Hindlimb muscle (tissue), 1 donor: ENCODE measurements at regions not wholly inside any gene's neighbourhood (a gene's known extent, or its start where the extent isn't known, plus 50 kb on each side); places are given as distances from the start of the nearest gene placed in this dataset.

Experiments used
- DNase-seq: peaks from one replicate; pipeline ENCODE4 v3.0.0-alpha.2; 2013

DNA sequence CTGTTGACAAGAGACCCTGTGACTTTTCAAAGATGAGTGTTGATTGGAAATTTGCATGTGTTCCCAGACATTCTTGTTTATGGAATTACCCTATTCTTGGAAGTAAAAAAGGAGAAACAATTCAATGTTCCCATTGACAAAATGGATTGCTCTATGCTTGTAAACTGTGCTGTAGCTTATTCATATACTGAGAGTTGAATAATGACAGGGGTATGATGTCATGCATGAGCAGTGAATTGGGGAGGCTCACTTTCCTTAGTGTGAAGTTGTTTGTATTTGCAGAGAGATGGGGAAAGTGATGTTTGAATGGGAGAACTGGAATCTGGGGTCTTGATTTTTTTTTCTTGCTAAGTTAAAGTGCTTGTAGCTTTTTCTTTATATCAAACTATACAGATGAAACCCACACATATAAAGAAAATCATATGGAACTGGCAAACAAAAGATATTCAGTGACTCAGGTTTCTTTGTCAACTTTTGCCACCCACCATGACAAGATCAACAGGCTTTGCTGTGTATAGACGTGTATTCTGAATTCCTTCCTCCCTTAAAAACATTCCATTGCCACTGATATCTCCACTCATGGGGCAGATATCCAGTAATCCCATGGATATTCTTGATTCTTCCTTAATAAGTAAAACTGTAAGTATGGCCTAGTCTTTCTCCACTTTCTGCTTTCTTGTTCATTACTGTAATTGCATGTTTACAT lies 97.8 kb upstream of the JAG1 start:
- no peak for DNase-seq

DNA sequence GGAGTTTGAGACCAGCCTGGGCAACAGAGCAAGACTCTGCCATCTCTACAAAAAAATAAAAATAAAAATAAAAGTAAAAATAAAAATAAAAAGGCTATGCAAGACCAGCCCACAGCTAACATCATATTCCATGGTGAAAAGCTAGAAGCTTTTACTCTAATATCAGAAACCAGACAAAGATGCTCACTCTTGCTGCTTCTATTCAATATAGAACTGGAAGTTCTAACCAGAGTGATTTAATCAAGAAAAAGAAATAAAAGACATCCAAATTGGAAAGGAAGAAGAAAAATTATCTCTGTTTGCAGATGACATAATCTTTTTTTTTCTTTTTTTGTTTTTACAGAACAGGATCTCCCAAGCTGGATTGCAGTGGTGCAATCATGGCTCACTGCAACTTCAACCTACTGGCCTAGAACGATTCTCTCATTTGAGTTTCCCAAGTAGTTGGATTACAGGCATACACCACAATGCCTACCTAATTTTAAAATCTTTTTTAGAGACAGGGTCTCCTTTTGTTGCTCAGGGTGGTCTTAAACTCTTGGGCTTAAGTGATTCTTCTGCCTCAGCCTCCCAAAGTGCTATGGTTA lies 100.7 kb upstream of the JAG1 start:
- no peak for DNase-seq

DNA sequence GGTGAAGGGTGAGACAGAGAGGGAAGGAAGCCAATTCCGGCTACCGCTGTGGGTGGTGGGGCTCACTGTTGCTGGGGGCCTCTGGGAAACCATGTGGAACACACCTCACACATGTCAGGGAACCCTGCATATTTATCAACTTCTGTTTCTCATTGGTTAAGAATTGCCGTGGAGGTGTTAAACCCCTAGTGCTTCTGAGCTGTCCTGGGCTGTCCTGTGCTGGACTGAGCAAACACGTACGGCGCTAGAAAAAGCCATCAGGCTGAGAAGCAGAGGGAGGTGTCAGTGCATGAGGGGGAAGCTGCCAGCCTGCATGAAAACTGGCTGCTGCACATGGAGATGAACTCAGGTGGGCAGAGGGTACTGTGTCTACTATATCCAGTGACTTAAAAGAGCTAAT lies 103.9 kb upstream of the JAG1 start:
- no peak for DNase-seq

DNA sequence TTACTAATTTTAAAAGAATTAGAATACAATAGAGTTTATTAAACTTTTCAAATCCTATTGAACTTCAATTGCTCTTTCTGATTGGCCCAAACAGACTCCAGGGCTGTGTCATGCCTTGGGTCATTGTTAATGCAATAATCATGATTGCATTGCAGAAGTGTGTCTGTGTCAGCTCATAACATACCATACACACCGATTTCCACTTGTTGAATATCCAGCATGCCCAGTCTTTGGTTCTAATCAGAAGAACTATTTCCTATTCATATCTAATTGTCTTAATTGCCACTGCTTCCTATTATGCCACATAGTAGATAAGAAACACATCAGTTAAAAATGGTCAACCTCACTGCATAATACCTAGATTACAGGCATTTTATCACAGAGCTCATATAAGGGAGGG lies 106.1 kb upstream of the JAG1 start:
- no peak for DNase-seq

DNA sequence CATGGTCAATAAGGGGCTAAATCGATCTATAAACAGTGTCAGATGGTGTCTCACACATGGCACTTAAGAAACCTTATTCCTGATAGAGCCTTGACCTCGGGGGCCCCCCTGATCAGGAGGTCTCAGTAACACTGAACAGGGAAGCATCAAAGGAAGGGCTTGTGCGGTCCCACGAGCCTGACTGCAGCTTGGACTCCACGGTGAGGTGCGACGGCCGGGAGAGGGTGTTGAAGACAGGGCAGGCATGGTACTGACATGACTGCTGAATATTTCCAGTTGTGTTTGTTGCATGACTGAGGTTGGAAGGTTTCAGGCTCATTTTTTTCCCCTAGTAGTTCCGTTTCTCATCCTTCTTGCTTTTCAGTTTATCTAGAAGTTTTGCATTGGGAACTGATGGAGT lies 107.1 kb upstream of the JAG1 start:
- DNase-seq, result no peak

DNA sequence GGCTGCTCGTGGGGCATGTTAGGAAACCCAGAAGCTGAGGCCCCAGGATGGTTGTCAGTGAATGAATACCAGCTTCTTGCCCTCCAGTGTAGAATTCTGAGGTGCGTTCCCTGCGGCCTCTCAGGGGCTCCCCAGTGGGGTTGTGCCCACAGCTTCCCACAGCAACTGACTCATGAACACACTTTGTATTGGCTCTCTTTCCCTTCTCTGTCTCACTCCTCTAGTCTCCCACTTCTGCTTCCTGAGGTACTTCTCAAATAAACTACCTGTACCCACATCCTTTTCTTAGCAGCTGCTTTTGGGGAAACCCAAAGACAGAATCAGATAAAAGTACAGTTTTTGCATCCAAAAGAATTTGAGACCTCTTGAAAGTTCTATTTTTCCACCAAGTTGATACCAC lies 107.7 kb upstream of the JAG1 start:
- no peak for DNase-seq

DNA sequence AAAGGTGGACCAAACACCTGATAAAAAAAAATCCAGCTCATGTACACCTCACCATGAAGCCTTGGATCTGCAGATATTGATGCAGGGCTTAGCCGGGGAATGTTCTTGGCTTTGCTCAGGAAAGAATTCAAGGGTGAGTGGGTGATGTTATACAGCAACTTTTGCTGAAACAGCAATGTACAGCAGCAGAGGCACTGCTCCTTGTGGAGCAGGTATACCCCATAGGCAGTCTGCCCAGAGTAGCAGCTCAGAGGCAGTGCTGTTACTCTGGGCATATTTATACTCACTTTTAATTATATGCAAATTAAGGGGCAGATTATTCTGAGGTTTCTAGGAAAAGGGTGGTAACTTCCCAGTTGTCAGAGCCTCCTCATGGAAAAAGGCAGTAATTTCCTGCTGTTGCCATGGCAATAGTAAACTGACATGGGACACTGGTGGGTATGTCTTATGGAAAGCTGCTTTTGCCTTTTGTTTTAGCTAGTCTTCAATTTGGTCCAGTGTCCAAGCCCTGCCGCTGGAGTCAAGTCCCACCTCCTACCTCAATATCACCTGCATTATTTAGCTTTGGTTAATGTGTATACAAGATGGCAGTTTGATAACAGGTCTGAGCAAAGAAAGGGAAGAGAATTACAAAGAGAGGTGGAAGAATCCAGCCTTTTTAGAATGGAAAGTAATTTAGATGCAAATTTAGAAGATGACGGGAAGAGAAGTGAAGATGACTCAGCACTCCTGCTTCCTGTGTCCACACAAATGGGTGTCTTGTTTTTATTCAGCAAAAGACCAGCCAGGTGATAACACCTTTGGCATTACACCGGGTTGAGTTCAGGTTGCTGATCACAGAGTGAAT lies 110.1 kb upstream of the JAG1 start:
- DNase-seq, result no peak

DNA sequence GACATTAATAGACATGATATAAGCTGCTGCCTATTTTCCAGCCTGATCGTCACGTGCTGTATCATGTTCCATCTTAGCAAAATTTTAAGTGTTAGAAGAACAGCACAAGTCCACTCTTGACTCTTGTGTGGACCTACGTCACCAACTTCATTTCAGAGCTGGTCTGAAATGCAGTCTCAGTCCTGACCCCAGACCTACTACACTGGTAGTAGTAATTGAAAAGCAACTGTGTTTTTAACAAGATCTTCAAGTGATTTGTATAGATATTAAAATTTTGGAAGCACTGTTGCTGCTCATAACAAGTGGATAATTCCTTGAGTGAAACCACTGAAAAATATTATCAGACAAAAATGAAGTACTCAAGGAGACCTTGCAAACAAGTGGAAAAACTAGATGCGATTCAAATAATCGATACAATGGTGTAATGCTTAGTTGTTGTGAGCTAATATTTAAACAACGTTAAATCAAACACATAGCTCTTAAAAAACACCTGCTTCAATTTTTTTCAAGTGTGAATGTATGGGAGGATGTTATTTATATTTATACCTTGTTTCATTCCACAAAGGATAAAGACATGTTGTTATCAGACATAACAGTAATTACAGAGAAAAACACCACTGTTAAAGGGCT lies 110.9 kb upstream of the JAG1 start:
- DNase-seq, result no peak

DNA sequence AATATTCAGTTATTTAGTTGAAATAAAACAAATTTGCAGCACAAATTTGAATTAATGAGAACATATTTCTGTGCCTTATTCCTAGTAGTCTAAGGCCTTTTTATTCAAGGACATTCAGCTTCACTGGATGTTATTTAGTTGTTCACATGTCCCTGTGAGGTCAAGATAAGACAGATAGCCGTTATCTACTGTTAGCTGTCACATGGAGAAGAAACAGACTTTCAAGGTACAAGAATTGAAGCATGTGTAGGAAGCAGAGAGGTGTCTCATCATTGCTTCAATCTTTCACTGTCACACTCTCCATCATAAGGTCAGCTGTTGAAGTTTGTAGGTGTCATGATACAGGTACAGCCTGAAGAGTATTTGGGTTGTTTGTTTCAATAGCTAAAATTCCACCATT lies 112.9 kb upstream of the JAG1 start:
- DNase-seq, result no peak

DNA sequence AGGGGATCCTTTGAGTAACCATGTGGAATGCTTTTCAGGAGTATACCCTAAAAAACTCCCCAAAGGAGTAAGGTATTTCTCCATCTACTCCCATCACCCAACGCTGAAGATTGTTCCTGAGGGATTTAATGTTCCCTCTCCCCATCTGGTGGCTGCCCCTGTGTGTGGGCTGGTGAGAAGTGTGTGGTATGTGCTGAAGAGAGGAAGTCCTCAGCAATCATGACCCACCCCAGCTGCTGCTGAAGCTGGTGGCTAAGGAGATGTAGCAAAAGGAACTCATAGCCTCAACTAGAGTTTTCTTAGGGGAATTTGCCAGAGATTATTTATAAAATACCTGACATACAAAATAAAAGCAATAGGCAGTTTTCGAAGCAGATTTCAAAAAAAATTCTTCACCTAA lies 114.3 kb upstream of the JAG1 start:
- no peak for DNase-seq

DNA sequence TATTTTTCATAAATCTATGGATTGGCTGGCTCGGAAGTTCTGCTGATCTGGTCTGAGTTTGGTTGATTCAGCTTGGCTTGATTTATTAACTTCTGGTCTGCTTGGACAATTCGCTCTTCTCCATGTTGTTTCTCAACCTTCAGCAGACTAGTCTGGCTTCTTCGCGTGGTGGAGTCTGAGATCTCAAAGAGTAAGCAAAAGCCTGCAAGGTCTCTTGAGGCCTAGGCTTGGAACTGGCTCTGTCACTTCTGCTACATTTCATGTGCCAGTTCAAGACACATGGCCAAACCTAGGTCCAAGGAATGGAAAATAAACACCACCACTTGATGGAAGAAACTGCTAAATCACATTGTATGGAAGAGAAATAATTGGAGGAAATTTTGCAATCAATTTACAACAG lies 115.1 kb upstream of the JAG1 start:
- no peak for DNase-seq

DNA sequence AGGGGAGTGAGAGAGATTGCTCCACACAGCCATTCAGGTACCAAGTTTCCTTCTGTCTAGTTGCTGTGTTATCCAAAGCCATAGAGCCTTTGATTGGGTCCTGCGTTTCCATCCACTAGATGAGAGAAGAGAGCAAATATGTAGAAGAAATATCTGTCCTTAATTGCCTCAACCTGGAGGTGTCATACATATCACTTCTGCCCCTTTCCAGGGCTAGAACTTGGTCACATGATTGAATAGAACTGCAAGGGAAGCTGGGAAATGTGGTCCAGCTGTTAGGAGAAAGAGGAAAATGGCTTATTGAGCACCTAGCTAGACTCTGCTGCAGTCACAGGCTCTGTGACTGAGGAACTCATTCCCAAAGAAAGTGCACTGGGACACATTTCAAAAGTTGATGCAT lies 115.6 kb upstream of the JAG1 start:
- DNase-seq, result no peak

DNA sequence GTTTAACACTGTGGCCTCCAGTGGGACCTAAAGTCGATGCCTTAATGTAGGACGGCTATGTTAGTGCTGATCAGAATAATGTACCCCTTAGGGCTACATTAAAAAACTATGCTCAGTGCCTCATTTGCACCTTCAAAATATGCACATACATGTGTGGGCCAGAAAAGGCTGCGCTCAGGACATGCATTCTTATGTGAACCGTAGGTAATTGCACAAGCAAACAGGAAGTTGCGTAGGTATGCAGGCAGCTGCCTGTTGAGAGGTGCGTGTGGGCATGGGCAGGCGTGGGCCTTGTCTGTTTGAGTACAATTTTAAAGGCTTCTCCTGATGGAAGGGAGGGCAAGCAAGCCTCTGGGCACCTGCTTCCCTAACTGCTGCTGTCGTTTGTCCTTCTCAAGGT lies 116.2 kb upstream of the JAG1 start:
- no peak for DNase-seq

DNA sequence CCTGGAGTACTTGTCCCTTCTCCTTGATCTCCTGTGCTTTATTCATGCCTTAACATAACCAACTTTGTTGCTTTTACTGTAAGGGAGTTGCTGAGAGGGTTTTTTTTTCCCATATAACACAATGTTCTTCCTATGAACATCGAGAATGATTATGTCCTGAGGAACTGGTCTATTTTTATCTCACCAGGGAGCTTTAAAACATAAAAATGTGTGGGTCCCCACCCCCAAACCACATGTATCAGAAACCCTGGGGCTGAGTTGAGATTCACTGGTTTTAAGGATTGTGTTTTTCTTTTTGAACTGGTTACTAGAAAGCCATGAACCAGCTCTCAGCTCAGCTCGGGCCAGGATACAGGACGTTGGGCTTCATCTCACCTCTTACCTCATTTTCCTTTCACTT lies 118.5 kb upstream of the JAG1 start:
- no peak for DNase-seq

DNA sequence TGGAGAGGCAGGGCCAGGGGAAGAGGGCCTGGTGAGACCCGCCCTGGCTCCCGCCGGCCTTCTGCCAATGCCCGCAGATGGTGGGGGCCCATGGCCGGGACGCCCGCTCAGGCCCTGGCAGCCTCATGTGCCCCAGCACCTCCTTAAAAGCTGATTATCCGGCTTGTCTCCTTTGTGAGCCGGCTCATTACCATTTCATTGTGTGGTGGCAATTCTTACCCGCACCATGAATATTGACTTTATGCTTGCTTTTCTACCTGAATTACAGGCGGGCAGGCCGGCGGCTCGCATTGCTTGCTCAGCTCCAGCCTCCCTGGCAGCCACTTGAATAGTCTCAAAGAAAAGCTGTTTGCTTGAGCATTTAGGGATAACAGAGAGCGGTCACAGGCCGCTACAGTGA lies 120.0 kb upstream of the JAG1 start:
- no peak for DNase-seq

DNA sequence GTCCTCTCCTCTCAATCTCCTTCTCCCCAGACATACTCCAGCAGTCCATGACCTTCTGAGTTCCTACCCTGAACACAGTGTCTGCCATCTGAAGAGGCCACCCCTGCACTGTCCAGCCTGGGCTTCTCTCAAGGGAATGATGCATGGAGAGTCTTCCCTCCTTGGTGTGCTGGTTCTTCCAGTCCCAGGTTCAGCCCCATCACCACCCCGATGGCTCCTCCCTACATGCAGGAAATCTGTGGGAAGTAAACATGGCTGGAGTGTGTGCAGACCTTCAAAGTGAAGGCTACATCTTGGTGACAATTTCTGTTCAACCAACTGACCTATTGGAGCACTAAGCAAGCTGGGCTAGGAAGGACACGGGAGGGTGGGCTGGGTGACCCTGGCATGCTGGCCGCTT lies 121.0 kb upstream of the JAG1 start:
- no peak for DNase-seq

DNA sequence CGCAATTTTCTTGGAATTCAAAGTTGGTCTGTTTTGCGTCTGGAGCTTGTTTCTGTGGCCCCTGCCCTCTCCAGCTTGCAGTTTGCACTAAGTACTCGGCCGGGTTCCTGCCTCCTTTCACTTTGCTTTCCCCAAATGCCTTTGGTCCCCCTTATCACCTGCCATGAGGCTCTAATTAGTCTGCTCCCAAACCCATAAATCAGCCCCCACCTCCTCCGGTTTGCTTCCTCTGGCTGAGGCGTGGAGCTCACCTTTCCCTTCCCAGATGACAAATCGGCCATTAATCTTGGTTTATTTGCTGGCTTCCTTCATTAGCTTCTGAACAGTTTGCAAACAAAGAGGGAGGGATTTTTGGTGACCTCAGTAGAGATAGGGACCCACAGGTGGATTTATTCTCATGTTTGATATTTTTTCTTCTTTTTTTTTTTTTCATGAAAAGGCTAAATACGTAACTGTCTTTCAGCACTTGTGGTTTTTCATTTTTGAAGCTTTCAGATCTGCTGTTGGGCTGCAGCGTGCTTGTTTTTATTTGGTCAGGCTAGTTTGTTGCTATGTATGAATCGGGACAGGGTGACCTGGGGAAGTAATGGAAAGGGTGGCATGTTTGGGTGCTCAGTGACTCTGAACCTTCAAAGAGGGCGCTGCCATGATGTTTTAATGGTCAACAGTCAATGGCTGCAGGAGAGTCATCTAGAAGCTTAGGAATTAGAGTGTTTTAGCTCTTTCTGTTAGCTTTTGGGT lies 121.7 kb upstream of the JAG1 start:
- DNase-seq, result no peak

DNA sequence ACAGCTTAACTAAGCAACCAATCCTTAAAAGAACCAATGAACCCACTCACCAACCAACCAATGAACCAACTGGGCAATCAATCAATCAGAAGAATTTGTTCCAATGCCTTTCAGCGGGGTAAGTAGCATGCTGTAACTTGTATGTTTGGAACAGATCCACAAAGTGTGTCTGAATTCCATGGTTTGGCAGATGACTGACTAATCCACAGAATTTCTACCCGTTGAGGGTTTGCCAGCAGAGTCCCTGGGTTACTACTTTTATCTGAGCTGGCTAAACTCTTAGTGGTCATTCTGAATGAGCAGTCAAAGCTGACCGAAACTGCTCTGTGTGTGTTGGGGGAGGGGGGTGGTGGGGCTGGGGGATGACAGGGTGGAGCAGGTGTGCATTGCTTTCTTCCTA lies 125.0 kb upstream of the JAG1 start:
- no peak for DNase-seq

DNA sequence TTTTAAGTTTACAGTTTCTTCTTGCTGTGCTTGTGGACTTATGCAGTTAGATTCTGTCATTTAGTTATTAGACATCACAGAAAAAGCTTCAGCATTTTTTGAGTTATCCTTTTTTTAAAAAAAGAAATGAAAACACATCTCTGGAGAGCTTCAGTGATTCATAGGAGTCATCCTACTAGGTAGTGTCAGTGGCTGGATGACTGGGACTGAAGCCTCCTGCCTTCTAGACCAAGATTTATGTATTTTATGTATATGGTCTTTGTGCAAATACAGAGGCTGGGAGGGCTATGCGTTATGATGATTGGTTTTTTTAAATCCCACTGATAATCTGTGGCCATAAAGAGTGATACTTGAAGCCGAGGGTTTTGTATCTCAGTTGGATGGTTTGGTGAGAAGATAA lies 125.9 kb upstream of the JAG1 start:
- no peak for DNase-seq

DNA sequence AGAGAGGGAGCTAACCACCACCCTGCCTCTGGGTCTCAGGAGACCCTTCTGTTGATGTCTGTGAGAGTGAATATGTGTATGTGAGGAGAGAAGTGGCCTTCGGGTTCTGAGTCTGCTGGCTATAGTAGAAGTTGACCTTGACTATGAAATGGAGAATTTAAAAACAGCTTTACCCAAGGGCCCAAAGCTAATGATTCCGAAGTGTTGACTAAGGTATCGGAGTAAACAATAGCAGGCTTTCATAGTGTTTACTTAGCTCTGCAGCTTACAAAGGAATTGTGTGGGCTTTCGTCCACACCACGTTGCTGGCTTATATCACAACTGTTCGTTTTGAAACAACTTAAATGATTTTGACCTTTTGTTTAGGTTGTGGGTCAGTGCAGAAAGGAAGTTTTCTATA lies 126.5 kb upstream of the JAG1 start:
- DNase-seq, result no peak

DNA sequence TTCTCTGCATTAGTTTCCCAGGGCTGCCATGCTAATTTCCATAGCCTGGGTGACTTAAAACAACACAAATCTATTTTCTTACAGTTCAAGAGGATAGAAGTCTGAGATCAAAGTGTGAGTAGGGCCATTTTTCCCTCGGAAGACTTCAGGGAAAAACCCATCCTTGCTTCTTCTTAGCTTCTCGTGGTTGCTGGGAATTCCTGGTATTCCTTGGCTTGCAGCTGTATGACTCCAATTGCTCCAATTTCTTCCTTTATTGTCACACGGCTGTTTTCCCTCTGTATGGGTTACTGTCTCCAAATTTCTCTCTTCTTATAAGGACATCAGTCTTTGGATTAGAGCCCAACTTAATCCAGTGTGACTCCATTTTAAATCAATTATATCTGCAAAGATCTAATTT lies 128.4 kb upstream of the JAG1 start:
- DNase-seq, result no peak

DNA sequence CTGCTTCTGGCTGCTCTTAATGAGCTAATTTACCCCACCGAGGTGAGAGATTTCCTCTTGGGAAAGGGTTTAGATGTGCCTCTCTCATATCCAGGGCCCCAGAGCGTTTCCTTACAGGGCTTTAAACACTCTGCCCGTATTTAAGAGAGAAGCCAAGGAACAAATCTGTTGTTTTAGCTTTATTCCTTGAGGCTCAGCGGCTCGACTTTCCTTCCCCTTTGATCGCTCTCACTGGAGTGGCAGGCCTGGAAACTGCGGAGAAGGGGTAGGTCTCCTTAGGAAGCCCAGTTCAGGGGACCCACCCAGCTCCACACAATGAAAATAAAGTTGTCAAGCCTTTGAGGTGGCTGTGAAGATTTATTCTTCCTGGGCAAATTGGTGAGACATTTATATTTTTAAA lies 132.0 kb upstream of the JAG1 start:
- no peak for DNase-seq

DNA sequence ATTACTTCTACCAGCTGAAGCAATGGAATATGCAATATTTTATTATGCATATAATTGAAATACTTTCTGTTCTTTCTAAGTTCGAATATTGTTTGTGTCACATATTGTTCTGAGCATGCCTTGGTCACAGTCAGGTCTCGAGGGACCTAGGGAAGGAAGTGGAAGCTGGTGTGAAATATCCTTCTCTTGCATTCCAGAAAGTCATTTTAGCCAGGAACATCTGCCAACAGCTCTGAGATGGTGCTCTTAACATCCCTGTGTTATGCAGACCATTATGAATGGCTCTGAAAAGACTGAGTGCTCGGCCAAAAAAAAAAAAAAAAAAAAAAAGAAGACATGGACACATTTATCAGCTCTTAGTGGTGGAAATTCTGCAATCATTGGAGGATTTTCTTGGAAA lies 132.7 kb upstream of the JAG1 start:
- DNase-seq, result no peak
